ENCODE measurements at regions not wholly inside any gene's neighbourhood (a gene's known extent, or its start where the extent isn't known, plus 50 kb on each side); places are given as distances from the start of the nearest gene placed in this dataset.

DNA sequence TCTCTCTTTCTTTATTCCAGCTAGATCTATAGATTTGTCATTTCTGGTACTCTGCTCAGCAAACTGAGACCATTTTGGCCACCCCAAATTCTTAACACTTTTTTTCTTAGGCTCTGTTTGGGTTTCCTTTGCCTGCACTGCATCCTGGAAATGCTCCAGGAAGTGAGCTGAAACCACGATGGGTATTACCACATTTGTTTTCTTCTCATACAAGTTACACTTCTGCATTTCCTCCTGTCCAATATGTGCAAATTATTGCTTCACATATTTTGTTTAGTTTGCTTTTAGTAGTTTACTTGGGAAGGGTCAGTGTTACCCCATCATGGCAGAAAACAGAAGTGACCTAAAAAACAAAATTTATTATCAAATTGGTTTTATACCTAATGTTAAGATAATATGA, 498.6 kb upstream of the GRIN3A start:
- TF ChIP-seq, protein P1, sequence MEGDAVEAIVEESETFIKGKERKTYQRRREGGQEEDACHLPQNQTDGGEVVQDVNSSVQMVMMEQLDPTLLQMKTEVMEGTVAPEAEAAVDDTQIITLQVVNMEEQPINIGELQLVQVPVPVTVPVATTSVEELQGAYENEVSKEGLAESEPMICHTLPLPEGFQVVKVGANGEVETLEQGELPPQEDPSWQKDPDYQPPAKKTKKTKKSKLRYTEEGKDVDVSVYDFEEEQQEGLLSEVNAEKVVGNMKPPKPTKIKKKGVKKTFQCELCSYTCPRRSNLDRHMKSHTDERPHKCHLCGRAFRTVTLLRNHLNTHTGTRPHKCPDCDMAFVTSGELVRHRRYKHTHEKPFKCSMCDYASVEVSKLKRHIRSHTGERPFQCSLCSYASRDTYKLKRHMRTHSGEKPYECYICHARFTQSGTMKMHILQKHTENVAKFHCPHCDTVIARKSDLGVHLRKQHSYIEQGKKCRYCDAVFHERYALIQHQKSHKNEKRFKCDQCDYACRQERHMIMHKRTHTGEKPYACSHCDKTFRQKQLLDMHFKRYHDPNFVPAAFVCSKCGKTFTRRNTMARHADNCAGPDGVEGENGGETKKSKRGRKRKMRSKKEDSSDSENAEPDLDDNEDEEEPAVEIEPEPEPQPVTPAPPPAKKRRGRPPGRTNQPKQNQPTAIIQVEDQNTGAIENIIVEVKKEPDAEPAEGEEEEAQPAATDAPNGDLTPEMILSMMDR (conservative IDR thresholded peaks at IDR 0.05): no peak
- no peak for TF ChIP-seq ZFX (IDR thresholded peaks at IDR 0.05)

Data from C4-2B (cell line).